ENCODE measurements at regions not wholly inside any gene's neighbourhood (a gene's known extent, or its start where the extent isn't known, plus 50 kb on each side); places are given as distances from the start of the nearest gene placed in this dataset.

DNA sequence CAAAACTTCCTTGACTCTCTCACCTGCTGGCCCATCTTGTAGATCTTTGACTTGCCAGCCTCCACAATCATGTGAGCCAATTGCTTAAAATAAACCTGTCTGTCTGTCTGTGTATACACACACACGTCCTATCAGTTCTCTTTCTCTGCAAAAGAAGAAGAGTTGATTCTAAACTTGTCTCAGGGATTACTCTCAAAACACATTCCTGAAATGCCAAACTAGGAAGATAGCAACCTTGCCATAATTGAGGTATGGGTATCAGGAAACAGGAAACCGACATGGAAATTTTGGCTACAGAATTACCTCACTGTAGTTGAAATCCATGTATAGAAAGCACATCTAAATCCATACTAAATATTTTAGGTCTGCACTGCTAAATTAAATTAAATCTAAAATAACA lies 483.4 kb downstream of the PLK2 start:
- no peak for TF ChIP-seq CTCF (IDR thresholded peaks at IDR 0.05; ENCODE audit: insufficient read depth, low read depth, low read length)
- TF ChIP-seq EZH2 (IDR thresholded peaks at IDR 0.05; ENCODE audit: insufficient read depth, low read length): no peak
